ENCODE measurements at regions not wholly inside any gene's neighbourhood (a gene's known extent, or its start where the extent isn't known, plus 50 kb on each side); places are given as distances from the start of the nearest gene placed in this dataset.

- intact Hi-C loops (cut with micrococcal nuclease) = loop anchor here (1.0 to 5.0 kb wide), 4 partner anchors 48 to 834 kb away; no protein-coding TSS in a partner anchor
- no peak for DNase-seq
- no peak overlapping the region for H2AFZ ChIP-seq (ENCODE audit: low read length)
Measured at GRCh38 chr4:138871555-138871875, 144.1 kb upstream of the NOCT start.

GRCh38 chr4:138870737-138871554 lies 144.6 kb upstream of the NOCT start:
- TF ChIP-seq EZH2 (IDR thresholded peaks at IDR 0.05; ENCODE audit: low read length, unreplicated experiment) = no peak
- TF ChIP-seq, protein P1, sequence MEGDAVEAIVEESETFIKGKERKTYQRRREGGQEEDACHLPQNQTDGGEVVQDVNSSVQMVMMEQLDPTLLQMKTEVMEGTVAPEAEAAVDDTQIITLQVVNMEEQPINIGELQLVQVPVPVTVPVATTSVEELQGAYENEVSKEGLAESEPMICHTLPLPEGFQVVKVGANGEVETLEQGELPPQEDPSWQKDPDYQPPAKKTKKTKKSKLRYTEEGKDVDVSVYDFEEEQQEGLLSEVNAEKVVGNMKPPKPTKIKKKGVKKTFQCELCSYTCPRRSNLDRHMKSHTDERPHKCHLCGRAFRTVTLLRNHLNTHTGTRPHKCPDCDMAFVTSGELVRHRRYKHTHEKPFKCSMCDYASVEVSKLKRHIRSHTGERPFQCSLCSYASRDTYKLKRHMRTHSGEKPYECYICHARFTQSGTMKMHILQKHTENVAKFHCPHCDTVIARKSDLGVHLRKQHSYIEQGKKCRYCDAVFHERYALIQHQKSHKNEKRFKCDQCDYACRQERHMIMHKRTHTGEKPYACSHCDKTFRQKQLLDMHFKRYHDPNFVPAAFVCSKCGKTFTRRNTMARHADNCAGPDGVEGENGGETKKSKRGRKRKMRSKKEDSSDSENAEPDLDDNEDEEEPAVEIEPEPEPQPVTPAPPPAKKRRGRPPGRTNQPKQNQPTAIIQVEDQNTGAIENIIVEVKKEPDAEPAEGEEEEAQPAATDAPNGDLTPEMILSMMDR (conservative IDR thresholded peaks at IDR 0.05; ENCODE audit: low read depth, low read length) = peak; percentile 84
- Histone ChIP-seq H3K4me1 (ENCODE audit: insufficient read depth, low read length) (peaks cover 5% of the 10 kb centered on the region), H3K9me3 (ENCODE audit: low read length) (no peaks in the 10 kb centered on the region), H3K9ac (ENCODE audit: low read length) (no peak overlapping the region), H4K20me1 (ENCODE audit: low read length) (no peaks in the 10 kb centered on the region), H3F3A (ENCODE audit: low read length, unreplicated experiment) (no peaks in the 10 kb centered on the region), H3K9me2 (replicated peaks; ENCODE audit: low read length) (no peaks in the 10 kb centered on the region), H3K4me2 (ENCODE audit: low read length) (peak overlapping the region; percentile 46), H3K79me2 (ENCODE audit: low read length) (no peaks in the 10 kb centered on the region), H3K27ac (ENCODE audit: low read length) (no peak overlapping the region), H3K36me3 (ENCODE audit: low read depth, low read length) (no peaks in the 10 kb centered on the region), H2AFZ (ENCODE audit: low read length) (peak overlapping the region; percentile 54; the same call in 1 of the 2 replicates), H3K4me3 (ENCODE audit: low read length) (no peak overlapping the region), H3K27me3 (ENCODE audit: low read length) (no peaks in the 10 kb centered on the region)
- ChIA-PET CTCF (interaction anchor here (0.5 to 1.3 kb wide), 6 partner anchors 41 to 781 kb away, joined by 3 to 6 read pairs (median 4); no protein-coding TSS in a partner anchor), POLR2A (ENCODE audit: unreplicated experiment) (interaction anchor here (0.6 kb wide), 1 partner anchor 176 kb away, joined by 3 read pairs; no protein-coding TSS in a partner anchor)
- intact Hi-C loops (cut with micrococcal nuclease) = loop anchor here (1.0 to 5.0 kb wide), 4 partner anchors 48 to 834 kb away; no protein-coding TSS in a partner anchor
- BruUV-seq (replicated peaks) = no TSS peak
- peak; percentile 80 for DNase-seq
- ATAC-seq = peak; percentile 67

More at GRCh38 chr4:138871555-138871875, 144.1 kb upstream of the NOCT start:
- Histone ChIP-seq H3K9me3 (ENCODE audit: low read length) (no peaks in the 10 kb centered on the region), H3K4me3 (ENCODE audit: low read length) (no peak overlapping the region), H3K4me2 (ENCODE audit: low read length) (no peak overlapping the region), H3F3A (ENCODE audit: low read length, unreplicated experiment) (no peaks in the 10 kb centered on the region), H4K20me1 (ENCODE audit: low read length) (no peaks in the 10 kb centered on the region), H3K27me3 (ENCODE audit: low read length) (no peaks in the 10 kb centered on the region), H3K79me2 (ENCODE audit: low read length) (no peaks in the 10 kb centered on the region), H3K9ac (ENCODE audit: low read length) (no peak overlapping the region), H3K4me1 (ENCODE audit: insufficient read depth, low read length) (peaks cover 11% of the 10 kb centered on the region), H3K9me2 (replicated peaks; ENCODE audit: low read length) (no peaks in the 10 kb centered on the region), H3K27ac (ENCODE audit: low read length) (no peak overlapping the region), H3K36me3 (ENCODE audit: low read depth, low read length) (no peaks in the 10 kb centered on the region)
- TF ChIP-seq EZH2phosphoT487 (IDR thresholded peaks at IDR 0.05; ENCODE audit: borderline replicate concordance, low read length) = no peak
- TF ChIP-seq, protein P1 (conservative IDR thresholded peaks at IDR 0.05; ENCODE audit: low read depth, low read length) = no peak
- no peak for TF ChIP-seq EZH2 (IDR thresholded peaks at IDR 0.05; ENCODE audit: low read length, unreplicated experiment)
- POLR2A ChIA-PET (ENCODE audit: unreplicated experiment) = interaction anchor here (0.6 kb wide), 1 partner anchor 176 kb away, joined by 3 read pairs; no protein-coding TSS in a partner anchor
- CTCF ChIA-PET = interaction anchor here (0.6 to 1.3 kb wide), 4 partner anchors 41 to 295 kb away, joined by 4 to 6 read pairs (median 4); no protein-coding TSS in a partner anchor
- no peak for ATAC-seq
- no TSS peak for BruUV-seq (replicated peaks)

- TF ChIP-seq EZH2phosphoT487 (IDR thresholded peaks at IDR 0.05; ENCODE audit: borderline replicate concordance, low read length) (no peak), EZH2 (IDR thresholded peaks at IDR 0.05; ENCODE audit: low read length, unreplicated experiment) (no peak)
- TF ChIP-seq, protein P1 (conservative IDR thresholded peaks at IDR 0.05; ENCODE audit: low read depth, low read length) = no peak
- ChIA-PET CTCF (interaction anchor here (0.7 kb wide), 1 partner anchor 46 kb away, joined by 18 read pairs; no protein-coding TSS in a partner anchor), POLR2A (ENCODE audit: unreplicated experiment) (no interaction called here)
- H3K4me3 ChIP-seq (ENCODE audit: low read length) = no peak overlapping the region
- H3K79me2 ChIP-seq (ENCODE audit: low read length) = no peaks in the 10 kb centered on the region
- intact Hi-C loops (cut with micrococcal nuclease) = loop anchor here (2.0 to 5.0 kb wide), 3 partner anchors 189 to 832 kb away; no protein-coding TSS in a partner anchor
- H2AFZ ChIP-seq (ENCODE audit: low read length) = no peak overlapping the region
- no peaks in the 10 kb centered on the region for H3K27me3 ChIP-seq (ENCODE audit: low read length)
- H3K9ac ChIP-seq (ENCODE audit: low read length) = no peak overlapping the region
- H3K27ac ChIP-seq (ENCODE audit: low read length) = no peak overlapping the region
- H3K4me1 ChIP-seq (ENCODE audit: insufficient read depth, low read length) = no peaks in the 10 kb centered on the region
- BruUV-seq (replicated peaks) = no TSS peak
- no peaks in the 10 kb centered on the region for H3F3A ChIP-seq (ENCODE audit: low read length, unreplicated experiment)
- H3K9me2 ChIP-seq (replicated peaks; ENCODE audit: low read length) = no peaks in the 10 kb centered on the region
- DNase-seq (no peak), ATAC-seq (no peak)
- H3K36me3 ChIP-seq (ENCODE audit: low read depth, low read length) = no peaks in the 10 kb centered on the region
- no peak overlapping the region for H3K4me2 ChIP-seq (ENCODE audit: low read length)
- no peaks in the 10 kb centered on the region for H4K20me1 ChIP-seq (ENCODE audit: low read length)
- no peaks in the 10 kb centered on the region for H3K9me3 ChIP-seq (ENCODE audit: low read length)
Measured at GRCh38 chr4:138869631-138870030, 145.9 kb upstream of the NOCT start.

Data from PC-3 (cell line).